OCI-LY7 (cell line): ENCODE measurements at regions not wholly inside any gene's neighbourhood (a gene's known extent, or its start where the extent isn't known, plus 50 kb on each side); places are given as distances from the start of the nearest gene placed in this dataset.

ENCODE experiments used
- BruUV-seq: library from RNA; stranded (reverse); fragments of 400-500 nt; replicated peaks from 2 replicates; lab custom pipeline; 2021; lab: Mats Ljungman, UMichigan
- CTCF ChIA-PET: fragments of 300-600 bp; sonication (Branson Sonifier 250); formaldehyde crosslinking; loops from one replicate; lab custom pipeline; 2022; ENCODE audit warnings: antibody characterized with exemption; ENCODE audit not compliant: unreplicated experiment; lab: Charles Lee
- POLR2A ChIA-PET: fragments of 300-600 bp; sonication (Branson Sonifier 250); formaldehyde crosslinking; loops from one replicate; lab custom pipeline; 2022; ENCODE audit warnings: antibody characterized with exemption; lab: Charles Lee
- DNase-seq: peaks from one replicate; pipeline ENCODE4 v3.0.0-alpha.2; 2015; ENCODE audit warnings: low spot score
- H2AFZ ChIP-seq: fragments of 200-600 bp; sonication (generic), shearing (Covaris generic); 2 replicates; pipeline ENCODE4 v1.6.1; 2014; ENCODE audit warnings: mild to moderate bottlenecking, antibody characterized with exemption, low read length, moderate library complexity
- H3K27ac ChIP-seq: fragments of 200-600 bp; sonication (generic); 2 replicates; pipeline ENCODE4 v1.5.1; 2014; ENCODE audit warnings: mixed run types, low read depth, mild to moderate bottlenecking, moderate library complexity, low read length, inconsistent platforms; ENCODE audit not compliant: poor library complexity, severe bottlenecking
- H3K36me3 ChIP-seq: fragments of 200-600 bp; sonication (generic); 2 replicates; pipeline ENCODE4 v1.6.1; 2014; ENCODE audit warnings: mild to moderate bottlenecking, antibody characterized with exemption, low read length, moderate library complexity, mixed read lengths; ENCODE audit not compliant: insufficient read depth
- H3K4me1 ChIP-seq: fragments of 200-600 bp; sonication (generic); 2 replicates; pipeline ENCODE4 v1.5.1; 2014; ENCODE audit warnings: mild to moderate bottlenecking, low read length; ENCODE audit not compliant: insufficient read depth, poor library complexity, severe bottlenecking
- H3K4me2 ChIP-seq: fragments of 200-600 bp; sonication (generic); 2 replicates; pipeline ENCODE4 v1.6.1; 2014; ENCODE audit warnings: mild to moderate bottlenecking, low read length
- H3K4me3 ChIP-seq: fragments of 200-600 bp; sonication (generic); 2 replicates; pipeline ENCODE4 v1.5.1; 2014; ENCODE audit warnings: mild to moderate bottlenecking, low read depth, low read length; ENCODE audit not compliant: poor library complexity, severe bottlenecking
- H3K79me2 ChIP-seq: fragments of 200-600 bp; sonication (generic); 2 replicates; pipeline ENCODE4 v1.6.1; 2016; ENCODE audit warnings: low read depth, mild to moderate bottlenecking, low read length, moderate library complexity, mixed read lengths; ENCODE audit not compliant: insufficient read depth
- H3K9me2 ChIP-seq: fragments of 200-600 bp; sonication (generic); 2 replicates; pipeline ENCODE4 v1.6.1; 2016; ENCODE audit warnings: mild to moderate bottlenecking, low read length, mixed read lengths; ENCODE audit not compliant: insufficient read depth
- H3K9me3 ChIP-seq: fragments of 200-600 bp; sonication (generic); 2 replicates; pipeline ENCODE4 v1.6.1; 2014; ENCODE audit warnings: mild to moderate bottlenecking, mixed run types, low read length, mixed read lengths
- H4K20me1 ChIP-seq: fragments of 200-600 bp; sonication (generic); 2 replicates; pipeline ENCODE4 v1.6.1; 2014; ENCODE audit warnings: mild to moderate bottlenecking, antibody characterized with exemption, low read length, moderate library complexity, mixed read lengths; ENCODE audit not compliant: insufficient read depth
- EZH2phosphoT487 ChIP-seq: fragments of 200-600 bp; sonication (generic); IDR thresholded peaks from 2 replicates; pipeline ENCODE4 v1.6.1; 2018; ENCODE audit warnings: low read depth, borderline replicate concordance, mild to moderate bottlenecking, mixed run types, antibody characterized with exemption, low read length, moderate library complexity, mixed read lengths
- intact Hi-C: fragments of 100-400 bp; cut with micrococcal nuclease; formaldehyde crosslinking; loops from one replicate; pipeline ENCODE4 v1.10.0; 2022; ENCODE audit not compliant: unreplicated experiment
- TF ChIP-seq, protein P1 (sequence below): fragments of 200-600 bp; sonication (generic); conservative IDR thresholded peaks from 2 replicates; pipeline ENCODE4 v1.5.1; 2014; ENCODE audit warnings: mild to moderate bottlenecking, antibody characterized with exemption, low read length, moderate library complexity, mixed read lengths

DNA sequence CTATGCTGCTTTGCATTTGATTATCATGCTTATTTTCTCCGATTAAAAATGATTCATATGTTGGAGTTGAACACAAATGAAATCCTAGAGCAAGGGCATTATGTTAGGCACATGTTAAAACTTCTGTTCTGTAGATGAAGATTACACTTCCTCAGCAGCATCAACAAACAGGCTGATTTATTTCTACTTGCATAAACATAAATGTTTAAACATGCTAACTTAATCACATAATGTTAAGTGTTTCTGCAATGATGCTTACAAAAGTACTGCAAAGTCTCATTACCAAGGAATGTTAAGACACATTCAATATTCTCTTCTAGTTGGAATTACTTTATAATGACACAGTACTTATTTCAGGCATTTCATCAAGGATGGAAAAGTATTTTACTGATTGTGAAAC lies 770.8 kb downstream of the ANKRD7 start:
- DNase-seq = no peak
- Histone ChIP-seq H3K4me2 (no peak overlapping the region), H3K9me2 (no peaks in the 10 kb centered on the region), H3K79me2 (no peaks in the 10 kb centered on the region), H4K20me1 (no peaks in the 10 kb centered on the region), H3K27ac (no peak overlapping the region), H3K9me3 (no peaks in the 10 kb centered on the region), H2AFZ (no peak overlapping the region), H3K36me3 (no peaks in the 10 kb centered on the region), H3K4me3 (no peak overlapping the region), H3K4me1 (no peaks in the 10 kb centered on the region)
- POLR2A ChIA-PET = interaction anchor here (0.6 kb wide), 1 partner anchor 148 kb away, joined by 3 read pairs; no protein-coding TSS in a partner anchor
- BruUV-seq = no TSS peak
- TF ChIP-seq EZH2phosphoT487 = no peak
- TF ChIP-seq, protein P1, sequence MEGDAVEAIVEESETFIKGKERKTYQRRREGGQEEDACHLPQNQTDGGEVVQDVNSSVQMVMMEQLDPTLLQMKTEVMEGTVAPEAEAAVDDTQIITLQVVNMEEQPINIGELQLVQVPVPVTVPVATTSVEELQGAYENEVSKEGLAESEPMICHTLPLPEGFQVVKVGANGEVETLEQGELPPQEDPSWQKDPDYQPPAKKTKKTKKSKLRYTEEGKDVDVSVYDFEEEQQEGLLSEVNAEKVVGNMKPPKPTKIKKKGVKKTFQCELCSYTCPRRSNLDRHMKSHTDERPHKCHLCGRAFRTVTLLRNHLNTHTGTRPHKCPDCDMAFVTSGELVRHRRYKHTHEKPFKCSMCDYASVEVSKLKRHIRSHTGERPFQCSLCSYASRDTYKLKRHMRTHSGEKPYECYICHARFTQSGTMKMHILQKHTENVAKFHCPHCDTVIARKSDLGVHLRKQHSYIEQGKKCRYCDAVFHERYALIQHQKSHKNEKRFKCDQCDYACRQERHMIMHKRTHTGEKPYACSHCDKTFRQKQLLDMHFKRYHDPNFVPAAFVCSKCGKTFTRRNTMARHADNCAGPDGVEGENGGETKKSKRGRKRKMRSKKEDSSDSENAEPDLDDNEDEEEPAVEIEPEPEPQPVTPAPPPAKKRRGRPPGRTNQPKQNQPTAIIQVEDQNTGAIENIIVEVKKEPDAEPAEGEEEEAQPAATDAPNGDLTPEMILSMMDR = no peak
- intact Hi-C loops = no loop called here
- CTCF ChIA-PET = no interaction called here

DNA sequence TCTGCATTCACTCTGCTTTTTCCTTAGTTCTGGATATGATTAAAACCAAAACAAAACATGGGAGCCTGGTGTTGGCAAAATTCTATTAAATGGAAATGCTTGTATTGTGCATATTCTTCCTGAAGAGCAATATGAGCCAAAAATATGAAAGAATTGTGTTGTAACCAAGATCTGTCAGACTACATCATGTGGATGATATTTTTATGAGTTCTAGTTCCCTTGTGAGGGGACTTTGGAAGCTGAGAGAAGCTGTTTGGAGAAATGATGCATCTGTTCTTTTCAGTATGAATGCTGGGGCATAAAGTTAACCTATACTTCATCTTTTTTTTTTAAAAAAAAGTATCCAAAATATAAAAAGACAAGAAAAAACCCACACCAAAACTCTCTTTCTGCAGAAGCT lies 782.7 kb downstream of the ANKRD7 start:
- no peak for TF ChIP-seq EZH2phosphoT487
- Histone ChIP-seq H4K20me1 (no peaks in the 10 kb centered on the region), H3K4me1 (no peaks in the 10 kb centered on the region), H3K27ac (no peak overlapping the region), H3K4me2 (no peak overlapping the region), H3K36me3 (no peaks in the 10 kb centered on the region), H3K79me2 (no peaks in the 10 kb centered on the region), H3K4me3 (no peak overlapping the region), H2AFZ (no peak overlapping the region), H3K9me3 (no peaks in the 10 kb centered on the region), H3K9me2 (no peaks in the 10 kb centered on the region)
- intact Hi-C loops = no loop called here
- ChIA-PET POLR2A (no interaction called here), CTCF (no interaction called here)
- no TSS peak for BruUV-seq
- DNase-seq = no peak

DNA sequence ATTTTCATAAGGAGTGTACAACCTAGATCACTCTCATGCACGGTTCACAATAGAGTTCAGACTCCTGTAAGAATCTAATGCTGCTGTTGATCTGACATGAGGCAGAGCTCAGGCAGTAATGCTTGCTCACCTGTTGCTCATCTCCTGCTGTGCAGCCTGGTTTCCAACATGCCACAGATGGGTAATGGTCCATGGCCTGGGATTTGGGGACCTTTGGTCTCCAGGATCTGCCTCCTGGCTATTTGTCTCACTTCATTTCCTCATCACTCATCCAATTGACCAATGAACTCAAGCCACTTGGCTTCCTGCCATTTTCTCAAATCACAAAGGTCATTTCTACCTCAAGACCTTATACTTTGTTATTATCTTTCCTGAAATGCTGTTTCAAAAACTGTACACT lies 786.1 kb downstream of the ANKRD7 start:
- no TSS peak for BruUV-seq
- intact Hi-C loops = no loop called here
- TF ChIP-seq, protein P1 = no peak
- TF ChIP-seq EZH2phosphoT487 = no peak

More for the DNA sequence above, 786.1 kb downstream of the ANKRD7 start:
- Histone ChIP-seq H3K9me3 (no peaks in the 10 kb centered on the region), H4K20me1 (no peaks in the 10 kb centered on the region), H3K9me2 (no peaks in the 10 kb centered on the region), H3K4me1 (no peaks in the 10 kb centered on the region), H3K4me3 (no peak overlapping the region), H3K27ac (no peak overlapping the region), H3K79me2 (no peaks in the 10 kb centered on the region), H2AFZ (no peak overlapping the region), H3K36me3 (no peaks in the 10 kb centered on the region), H3K4me2 (no peak overlapping the region)
- DNase-seq = no peak
- ChIA-PET POLR2A (no interaction called here), CTCF (no interaction called here)
